Lower lobe of right lung (tissue), 2 donors: ENCODE measurements at regions not wholly inside any gene's neighbourhood (a gene's known extent, or its start where the extent isn't known, plus 50 kb on each side); places are given as distances from the start of the nearest gene placed in this dataset.

ENCODE experiments used
- ATAC-seq, 2 donors: fragments of 200-7000 bp; cut with Tn5 transposase; one replicate each; pipeline ENCODE4 v1.9.1; 2020 to 2022; ENCODE audit warnings: mild to moderate bottlenecking in 2 of 2, moderate library complexity in 2 of 2
- DNase-seq: peaks from one replicate; pipeline ENCODE4 v3.0.0-alpha.2; 2020
- H3K27ac ChIP-seq: fragments of 200-600 bp; one replicate; pipeline ENCODE4 v1.8.0; 2022
- H3K27me3 ChIP-seq: fragments of 200-600 bp; one replicate; pipeline ENCODE4 v1.8.0; 2022; ENCODE audit warnings: low read depth
- H3K36me3 ChIP-seq: fragments of 200-600 bp; one replicate; pipeline ENCODE4 v1.8.0; 2022; ENCODE audit warnings: mild to moderate bottlenecking
- H3K4me1 ChIP-seq: fragments of 200-600 bp; one replicate; pipeline ENCODE4 v1.8.0; 2022
- H3K4me3 ChIP-seq: fragments of 200-600 bp; one replicate; pipeline ENCODE4 v1.8.0; 2022; ENCODE audit warnings: mild to moderate bottlenecking
- H3K9me3 ChIP-seq: fragments of 200-600 bp; one replicate; pipeline ENCODE4 v1.8.0; 2022
- CTCF ChIP-seq: fragments of 200-600 bp; IDR thresholded peaks from one replicate; pipeline ENCODE4 v1.8.0; 2022; ENCODE audit warnings: antibody characterized with exemption, mild to moderate bottlenecking
- intact Hi-C: fragments of 100-400 bp; cut with DNase I; formaldehyde crosslinking; loops from one replicate; pipeline ENCODE4 v1.11.0; 2022
- donor health status: DM: no; HTN: yes; CAD: no; lungs with severe emphysema.

- no peak for DNase-seq
- Histone ChIP-seq H3K36me3 (no peaks in the 10 kb centered on the region), H3K4me1 (no peaks in the 10 kb centered on the region), H3K4me3 (no peak overlapping the region), H3K27ac (no peak overlapping the region), H3K27me3 (no peaks in the 10 kb centered on the region), H3K9me3 (no peaks in the 10 kb centered on the region)
- no peak for ATAC-seq
- intact Hi-C loops, result no loop called here
- no peak for TF ChIP-seq CTCF
Measured at GRCh38 chr15:81766829-81767475, 278.9 kb downstream of the MEX3B start.

- Histone ChIP-seq H3K36me3 (no peaks in the 10 kb centered on the region), H3K27me3 (no peaks in the 10 kb centered on the region), H3K4me3 (no peak overlapping the region), H3K27ac (no peak overlapping the region), H3K9me3 (no peaks in the 10 kb centered on the region), H3K4me1 (no peaks in the 10 kb centered on the region)
- intact Hi-C loops, result no loop called here
- no peak for ATAC-seq
- TF ChIP-seq CTCF, result no peak
- DNase-seq, result no peak
Measured at GRCh38 chr15:81765816-81766215, 280.0 kb downstream of the MEX3B start.

GRCh38 chr15:81763304-81763703 lies 282.5 kb downstream of the MEX3B start:
- Histone ChIP-seq H3K36me3 (no peaks in the 10 kb centered on the region), H3K27me3 (no peaks in the 10 kb centered on the region), H3K27ac (no peak overlapping the region), H3K4me3 (no peak overlapping the region), H3K4me1 (no peaks in the 10 kb centered on the region), H3K9me3 (no peaks in the 10 kb centered on the region)
- no peak for ATAC-seq
- intact Hi-C loops, result no loop called here
- no peak for TF ChIP-seq CTCF
- DNase-seq, result no peak

GRCh38 chr15:81760686-81761085 lies 285.1 kb downstream of the MEX3B start:
- DNase-seq, result no peak
- H3K9me3 ChIP-seq, result no peaks in the 10 kb centered on the region
- no peaks in the 10 kb centered on the region for H3K4me1 ChIP-seq
- no peak overlapping the region for H3K4me3 ChIP-seq
- intact Hi-C loops, result no loop called here
- TF ChIP-seq CTCF, result no peak
- no peaks in the 10 kb centered on the region for H3K27me3 ChIP-seq
- no peaks in the 10 kb centered on the region for H3K36me3 ChIP-seq
- H3K27ac ChIP-seq, result no peak overlapping the region
- no peak for ATAC-seq

GRCh38 chr15:81758818-81759284 lies 287.0 kb downstream of the MEX3B start:
- intact Hi-C loops, result no loop called here
- H3K4me1 ChIP-seq, result no peaks in the 10 kb centered on the region
- H3K36me3 ChIP-seq, result no peaks in the 10 kb centered on the region
- no peaks in the 10 kb centered on the region for H3K9me3 ChIP-seq
- no peaks in the 10 kb centered on the region for H3K27me3 ChIP-seq
- DNase-seq (no peak), ATAC-seq (no peak)
- H3K4me3 ChIP-seq, result no peak overlapping the region
- no peak for TF ChIP-seq CTCF
- no peak overlapping the region for H3K27ac ChIP-seq
